Natural killer cell (primary cell): ENCODE measurements at regions not wholly inside any gene's neighbourhood (a gene's known extent, or its start where the extent isn't known, plus 50 kb on each side); places are given as distances from the start of the nearest gene placed in this dataset.

Experiments used
- ATAC-seq, 3 donors: fragments of 150-1000 bp in 2 of 3; fragments of 200-7000 bp in 1 of 3; cut with Tn5 transposase; 1 replicate in 1 of 3; 2 replicates in 2 of 3; pipeline ENCODE4 v1.10.0; 2021; ENCODE audit warnings: mild to moderate bottlenecking in 2 of 3, moderate library complexity in 2 of 3
- DNase-seq, 2 donors: peaks; one replicate each; pipeline versions ENCODE4 v3.0.0 to v3.0.0-alpha.2; 2013 to 2021; ENCODE audit warnings: mixed read lengths in 1 of 2
- H3K27ac ChIP-seq: one replicate; pipeline ENCODE4 v1.5.1; 2013; ENCODE audit warnings: mild to moderate bottlenecking, low read length
- H3K27me3 ChIP-seq: one replicate; pipeline ENCODE4 v1.6.1; 2013; ENCODE audit warnings: low read length; ENCODE audit not compliant: control insufficient read depth, insufficient read depth
- H3K36me3 ChIP-seq: one replicate; pipeline ENCODE4 v1.6.1; 2013; ENCODE audit warnings: low read length; ENCODE audit not compliant: control insufficient read depth, insufficient read depth
- H3K4me1 ChIP-seq: one replicate; pipeline ENCODE4 v1.6.1; 2013; ENCODE audit warnings: low read length; ENCODE audit not compliant: control insufficient read depth, insufficient read depth
- H3K4me3 ChIP-seq: one replicate; pipeline ENCODE4 v1.5.1; 2013; ENCODE audit warnings: low read length
- H3K9me3 ChIP-seq: one replicate; pipeline ENCODE4 v1.6.1; 2013; ENCODE audit warnings: low read length; ENCODE audit not compliant: control insufficient read depth, insufficient read depth
- H3K27ac Mint-ChIP-seq, 2 donors: one replicate each; pipeline ENCODE4 v1.8.0; 2022; ENCODE audit warnings: mild to moderate bottlenecking in 2 of 2, mixed read lengths in 2 of 2, moderate library complexity in 1 of 2
- H3K27me3 Mint-ChIP-seq, 2 donors: one replicate each; pipeline ENCODE4 v1.8.0; 2022; ENCODE audit warnings: low read depth in 2 of 2, mixed read lengths in 2 of 2
- H3K36me3 Mint-ChIP-seq: one replicate; pipeline ENCODE4 v1.8.0; 2022; ENCODE audit warnings: mixed read lengths
- H3K4me1 Mint-ChIP-seq, 2 donors: one replicate each; pipeline ENCODE4 v1.8.0; 2022; ENCODE audit warnings: mixed read lengths in 2 of 2
- H3K4me3 Mint-ChIP-seq: one replicate; pipeline ENCODE4 v1.8.0; 2022; ENCODE audit warnings: mild to moderate bottlenecking, moderate library complexity, mixed read lengths
- H3K9me3 Mint-ChIP-seq, 2 donors: one replicate each; pipeline ENCODE4 v1.8.0; 2022; ENCODE audit warnings: mixed read lengths in 2 of 2
- WGBS: methylation state at CpG from one replicate; pipeline ENCODE4 v1.1.7; 2013; ENCODE audit warnings: missing lambda C conversion rate; ENCODE audit not compliant: insufficient coverage; 5-methylcytosine and 5-hydroxymethylcytosine counted together
- intact Hi-C: fragments of 100-400 bp; cut with micrococcal nuclease; formaldehyde crosslinking; loops from one replicate; pipeline ENCODE4 v1.14.2; 2022
- TF ChIP-seq, protein P1 (sequence below): fragments of 200-600 bp; IDR thresholded peaks from one replicate; pipeline ENCODE4 v1.8.0; 2022; ENCODE audit warnings: antibody characterized with exemption

DNA sequence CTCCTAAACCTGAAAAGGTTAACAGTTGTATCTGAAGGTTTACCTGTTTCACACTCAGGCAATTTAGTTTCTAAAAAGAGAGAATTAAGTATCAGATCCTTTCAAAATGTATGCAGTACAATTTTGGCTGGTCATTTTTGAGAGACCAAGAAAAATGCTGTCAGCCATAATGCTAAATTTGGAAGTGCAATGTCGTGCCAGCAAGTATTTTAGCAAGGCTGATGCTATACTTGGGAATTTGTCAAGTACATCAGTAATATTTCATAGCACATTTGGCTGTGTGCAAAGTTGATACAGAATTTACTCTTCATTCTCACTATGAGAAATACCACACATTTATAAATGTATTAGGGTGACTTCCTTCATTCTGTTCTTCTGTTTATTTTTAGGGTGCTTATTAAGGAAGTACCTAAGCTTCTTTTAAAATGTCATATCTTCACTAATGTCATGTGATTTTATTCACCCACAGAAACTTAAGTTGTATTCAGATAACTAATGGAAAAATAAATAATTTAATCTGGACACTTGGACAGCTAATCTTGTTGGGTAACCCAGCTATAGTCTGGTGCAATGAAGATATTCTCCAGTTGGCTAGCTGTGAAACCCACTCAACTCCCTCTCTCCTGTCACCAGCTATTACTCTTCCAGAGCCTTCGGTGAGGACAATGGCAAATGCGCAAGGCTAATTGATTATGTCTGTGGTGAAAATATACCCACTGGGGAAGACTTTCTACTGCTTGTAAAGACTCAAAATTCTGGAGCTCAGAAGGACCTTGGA is 84.2 kb upstream of the TLL1 start:
- no peak overlapping the region for H3K27ac Mint-ChIP-seq
- no peak for ATAC-seq
- H3K9me3 Mint-ChIP-seq = peaks cover 4 to 11% of the 10 kb centered on the region in 2 donors
- no peak overlapping the region for H3K4me3 Mint-ChIP-seq
- H3K4me1 ChIP-seq = no peaks in the 10 kb centered on the region
- H3K36me3 Mint-ChIP-seq = peaks cover 5% of the 10 kb centered on the region
- H3K4me3 ChIP-seq = no peak overlapping the region
- DNase-seq = no peak
- TF ChIP-seq, protein P1, sequence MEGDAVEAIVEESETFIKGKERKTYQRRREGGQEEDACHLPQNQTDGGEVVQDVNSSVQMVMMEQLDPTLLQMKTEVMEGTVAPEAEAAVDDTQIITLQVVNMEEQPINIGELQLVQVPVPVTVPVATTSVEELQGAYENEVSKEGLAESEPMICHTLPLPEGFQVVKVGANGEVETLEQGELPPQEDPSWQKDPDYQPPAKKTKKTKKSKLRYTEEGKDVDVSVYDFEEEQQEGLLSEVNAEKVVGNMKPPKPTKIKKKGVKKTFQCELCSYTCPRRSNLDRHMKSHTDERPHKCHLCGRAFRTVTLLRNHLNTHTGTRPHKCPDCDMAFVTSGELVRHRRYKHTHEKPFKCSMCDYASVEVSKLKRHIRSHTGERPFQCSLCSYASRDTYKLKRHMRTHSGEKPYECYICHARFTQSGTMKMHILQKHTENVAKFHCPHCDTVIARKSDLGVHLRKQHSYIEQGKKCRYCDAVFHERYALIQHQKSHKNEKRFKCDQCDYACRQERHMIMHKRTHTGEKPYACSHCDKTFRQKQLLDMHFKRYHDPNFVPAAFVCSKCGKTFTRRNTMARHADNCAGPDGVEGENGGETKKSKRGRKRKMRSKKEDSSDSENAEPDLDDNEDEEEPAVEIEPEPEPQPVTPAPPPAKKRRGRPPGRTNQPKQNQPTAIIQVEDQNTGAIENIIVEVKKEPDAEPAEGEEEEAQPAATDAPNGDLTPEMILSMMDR = no peak
- H3K27me3 ChIP-seq = no peaks in the 10 kb centered on the region
- H3K27me3 Mint-ChIP-seq = no peaks in the 10 kb centered on the region
- intact Hi-C loops = no loop called here
- no peaks in the 10 kb centered on the region for H3K9me3 ChIP-seq
- no peak overlapping the region for H3K27ac ChIP-seq
- H3K36me3 ChIP-seq = no peaks in the 10 kb centered on the region
- no peaks in the 10 kb centered on the region for H3K4me1 Mint-ChIP-seq
- whole genome bisulfite sequencing = 88% methylated on average over 2 of the region's 3 CpGs

DNA sequence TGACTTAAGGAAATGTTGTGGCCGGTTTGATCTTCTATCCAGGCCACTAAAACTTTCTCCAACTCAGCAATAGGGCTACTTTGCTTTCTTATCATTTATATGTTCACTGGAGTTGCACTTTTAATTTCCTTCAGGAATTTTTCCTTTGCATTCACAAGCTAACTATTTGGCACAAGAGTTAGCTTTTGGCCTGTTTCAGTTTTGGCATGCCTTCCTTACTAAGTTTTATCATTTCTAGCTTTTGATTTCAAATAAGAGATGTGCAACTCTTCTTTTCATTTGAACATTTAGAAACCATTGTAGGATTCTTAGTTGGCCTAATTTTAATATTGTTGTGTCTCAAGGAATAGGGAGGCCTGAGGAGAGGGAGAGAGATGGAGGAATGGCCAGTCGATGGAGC is 79.8 kb upstream of the TLL1 start:
- Histone ChIP-seq H3K27ac (no peak overlapping the region), H3K4me1 (no peaks in the 10 kb centered on the region), H3K4me3 (no peak overlapping the region), H3K9me3 (no peaks in the 10 kb centered on the region), H3K27me3 (no peaks in the 10 kb centered on the region), H3K36me3 (no peaks in the 10 kb centered on the region)
- Mint-ChIP-seq H3K27ac (no peak overlapping the region), H3K4me3 (no peak overlapping the region), H3K9me3 (peaks cover 9 to 19% of the 10 kb centered on the region in 2 donors), H3K36me3 (peaks cover 5% of the 10 kb centered on the region), H3K27me3 (no peaks in the 10 kb centered on the region), H3K4me1 (no peaks in the 10 kb centered on the region)
- TF ChIP-seq, protein P1 = no peak
- WGBS = 83% methylated on average over 2 of the region's 2 CpGs
- DNase-seq (no peak), ATAC-seq (no peak)
- intact Hi-C loops = no loop called here

DNA sequence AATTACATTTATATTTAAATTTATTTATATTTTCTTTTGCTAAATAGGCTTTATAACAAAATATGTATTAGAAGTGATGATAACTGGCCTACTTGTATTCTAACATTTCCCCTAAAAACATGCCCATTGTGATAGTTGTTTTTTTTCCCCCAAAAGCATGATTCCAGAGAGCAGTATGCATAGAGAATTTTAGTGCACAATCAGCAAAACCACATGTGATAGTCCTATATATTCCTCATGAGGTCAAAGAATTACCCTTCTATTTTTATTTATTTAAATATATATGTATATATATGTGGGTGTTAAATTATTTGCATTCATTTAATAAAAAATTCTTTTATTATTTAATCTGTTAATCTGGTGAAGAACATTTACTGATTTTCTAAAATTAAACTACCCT is 78.2 kb upstream of the TLL1 start:
- H3K36me3 ChIP-seq = no peaks in the 10 kb centered on the region
- no peak overlapping the region for H3K27ac Mint-ChIP-seq
- no peak overlapping the region for H3K4me3 ChIP-seq
- ATAC-seq (no peak), DNase-seq (no peak)
- no peaks in the 10 kb centered on the region for H3K9me3 ChIP-seq
- H3K36me3 Mint-ChIP-seq = peaks cover 5% of the 10 kb centered on the region
- H3K9me3 Mint-ChIP-seq = peaks cover 9 to 19% of the 10 kb centered on the region in 2 donors
- no peaks in the 10 kb centered on the region for H3K27me3 Mint-ChIP-seq
- H3K27me3 ChIP-seq = no peaks in the 10 kb centered on the region
- no peaks in the 10 kb centered on the region for H3K4me1 ChIP-seq
- intact Hi-C loops = no loop called here
- TF ChIP-seq, protein P1 = no peak
- H3K4me3 Mint-ChIP-seq = no peak overlapping the region
- no peaks in the 10 kb centered on the region for H3K4me1 Mint-ChIP-seq
- H3K27ac ChIP-seq = no peak overlapping the region

DNA sequence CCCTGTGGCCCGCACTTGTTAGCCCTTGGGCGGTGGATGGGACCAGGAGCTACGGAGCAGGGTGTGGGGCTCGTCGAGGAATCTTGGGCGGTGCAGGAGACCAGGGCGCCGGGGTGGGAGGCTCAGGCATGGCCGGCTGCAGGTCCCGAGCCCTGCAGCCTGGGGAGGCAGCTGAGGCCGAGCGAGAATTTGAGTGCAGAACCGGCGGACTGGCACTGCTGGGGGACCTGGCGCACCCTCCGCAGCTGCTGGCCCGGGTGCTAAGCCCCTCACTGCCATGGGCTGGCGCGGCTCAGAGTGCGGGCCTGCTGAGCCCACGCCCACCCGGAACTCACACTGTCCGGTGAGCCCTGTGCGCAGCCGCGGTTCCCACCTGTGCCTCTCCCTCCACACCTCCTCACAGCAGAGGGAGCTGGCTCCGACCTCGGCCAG is 73.6 kb upstream of the TLL1 start:
- no peaks in the 10 kb centered on the region for H3K9me3 ChIP-seq
- no peaks in the 10 kb centered on the region for H3K4me1 Mint-ChIP-seq
- no peaks in the 10 kb centered on the region for H3K4me1 ChIP-seq
- TF ChIP-seq, protein P1 = no peak
- H3K9me3 Mint-ChIP-seq = peaks cover 8% of the 10 kb centered on the region in 2 donors
- intact Hi-C loops = no loop called here
- H3K36me3 Mint-ChIP-seq = no peaks in the 10 kb centered on the region
- DNase-seq (no peak), ATAC-seq (peak in 1 of 3 donors; percentile 17)
- H3K27me3 ChIP-seq = no peaks in the 10 kb centered on the region
- no peak overlapping the region for H3K27ac ChIP-seq
- no peak overlapping the region for H3K4me3 ChIP-seq
- H3K27ac Mint-ChIP-seq = no peak overlapping the region
- H3K4me3 Mint-ChIP-seq = no peak overlapping the region
- H3K27me3 Mint-ChIP-seq = no peaks in the 10 kb centered on the region
- 95% methylated on average over 28 of the region's 28 CpGs for WGBS
- H3K36me3 ChIP-seq = no peaks in the 10 kb centered on the region
